Body of pancreas (tissue), 4 donors: ENCODE measurements at regions not wholly inside any gene's neighbourhood (a gene's known extent, or its start where the extent isn't known, plus 50 kb on each side); places are given as distances from the start of the nearest gene placed in this dataset.
"Not testable (repeated sequence)": the region's sequence is repeated elsewhere in the genome, so short reads cannot be mapped to it uniquely, and the experiment has no call there.

Experiments
- ATAC-seq: fragments of 150-250 bp; one replicate; pipeline ENCODE4 v1.9.1; 2016
- DNase-seq, 4 donors: peaks; one replicate each; pipeline ENCODE4 v3.0.0-alpha.2; 2019
- H3K27ac ChIP-seq, 4 donors: fragments of 200-600 bp; sonication (generic); 1 replicate in 3 of 4; 2 replicates in 1 of 4; pipeline versions ENCODE4 v1.5.1 to v1.6.1; 2016 to 2019; ENCODE audit warnings: mild to moderate bottlenecking in 1 of 4, mixed read lengths in 1 of 4, moderate library complexity in 1 of 4
- H3K27me3 ChIP-seq, 2 donors: fragments of 200-600 bp; sonication (generic); one replicate each; pipeline ENCODE4 v1.6.0; 2016; ENCODE audit warnings: mild to moderate bottlenecking in 1 of 2
- H3K36me3 ChIP-seq, 2 donors: fragments of 200-600 bp; sonication (generic); replicated peaks in 1 of 2; 2 replicates each; pipeline ENCODE4 v1.5.1; 2016; ENCODE audit warnings: low read depth in 2 of 2; ENCODE audit not compliant: insufficient read depth in 1 of 2
- H3K4me1 ChIP-seq: fragments of 200-600 bp; sonication (generic); one replicate; pipeline ENCODE4 v1.6.0; 2016
- H3K4me3 ChIP-seq, 2 donors: fragments of 200-600 bp; sonication (generic); 1 replicate in 1 of 2; 2 replicates in 1 of 2; pipeline ENCODE4 v1.5.1; 2016 to 2019
- H3K9me3 ChIP-seq, 3 donors: fragments of 200-600 bp; sonication (generic); 1 replicate in 2 of 3; 2 replicates in 1 of 3; pipeline ENCODE4 v1.5.1; 2016
- CTCF ChIP-seq, 7 experiments: fragments of 450-650 bp in 4 of 7; fragments of 200-600 bp in 3 of 7; sonication (generic) in 3 of 7; IDR thresholded peaks; one replicate each; pipeline ENCODE4 v1.5.1; 2016 to 2019; ENCODE audit warnings: antibody characterized with exemption in 7 of 7
- POLR2A ChIP-seq, 3 donors: fragments of 450-650 bp; IDR thresholded peaks; one replicate each; pipeline ENCODE4 v1.6.1; 2016; ENCODE audit warnings: antibody characterized with exemption in 3 of 3, mild to moderate bottlenecking in 2 of 3
- WGBS, 2 donors: methylation state at CpG; one replicate each; pipeline ENCODE4 v1.1.5; 2017; 5-methylcytosine and 5-hydroxymethylcytosine counted together
- intact Hi-C: fragments of 100-400 bp; cut with DNase I; formaldehyde crosslinking; loops from one replicate; pipeline ENCODE4 v1.15.1; 2023

GRCh38 chr5:105872569-105873270 is 1798.0 kb downstream of the EFNA5 start:
- WGBS, 2 donors = 27 to 33% methylated on average over 15 of the region's 15 CpGs
- Histone ChIP-seq H3K4me3 (no peak overlapping the region), H3K9me3 (no peaks in the 10 kb centered on the region), H3K27me3 (no peaks in the 10 kb centered on the region), H3K36me3 (no peaks in the 10 kb centered on the region), H3K4me1 (no peaks in the 10 kb centered on the region), H3K27ac (peak overlapping the region in 2 of 4 donors; percentile 11 to 13)
- intact Hi-C loops = no loop called here
- ATAC-seq (peak; percentile 60), DNase-seq (peak in 1 of 4 donors; percentile 11)
- TF ChIP-seq CTCF (IDR thresholded peaks at IDR 0.05) (no peak), POLR2A (IDR thresholded peaks at IDR 0.05) (no peak)

GRCh38 chr5:105868038-105868780 is 1802.5 kb downstream of the EFNA5 start:
- H3K4me3 ChIP-seq = no peak overlapping the region
- no peaks in the 10 kb centered on the region for H3K4me1 ChIP-seq
- peaks cover 0 to 6% (median 0%) of the 10 kb centered on the region in 3 donors for H3K9me3 ChIP-seq
- no peak overlapping the region for H3K27ac ChIP-seq
- intact Hi-C loops = no loop called here
- H3K27me3 ChIP-seq = no peaks in the 10 kb centered on the region
- 91 to 92% methylated on average over 1 of the region's 1 CpG for WGBS, 2 donors
- ATAC-seq = no peak
- DNase-seq = peak in 3 of 4 donors; percentile 7 to 48 (median 15)
- no peaks in the 10 kb centered on the region for H3K36me3 ChIP-seq
- TF ChIP-seq POLR2A (IDR thresholded peaks at IDR 0.05) = no peak
- TF ChIP-seq CTCF (IDR thresholded peaks at IDR 0.05) = no peak

DNA sequence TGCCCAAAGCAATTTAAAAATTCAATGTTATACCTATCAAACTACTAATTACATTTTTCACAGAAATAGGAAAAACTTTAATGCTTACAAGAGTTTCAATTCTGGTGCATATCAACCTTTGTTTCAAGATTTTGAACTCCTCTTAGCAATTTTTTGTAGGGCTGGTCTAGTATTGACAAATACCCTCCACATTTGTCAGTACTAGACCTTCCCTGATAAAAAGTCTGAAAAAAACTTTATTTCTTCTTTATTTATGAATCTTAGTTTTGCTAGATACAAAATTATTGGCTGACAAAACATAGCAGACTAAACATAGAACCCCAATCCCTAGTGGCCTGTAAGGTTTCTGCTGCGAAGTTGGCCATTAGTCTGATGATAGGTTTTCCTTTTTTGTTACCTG is 1804.9 kb downstream of the EFNA5 start:
- Histone ChIP-seq H3K4me1 (no peaks in the 10 kb centered on the region), H3K4me3 (no peak overlapping the region), H3K9me3 (peaks cover 0 to 6% (median 0%) of the 10 kb centered on the region in 3 donors), H3K27me3 (no peaks in the 10 kb centered on the region), H3K27ac (no peak overlapping the region), H3K36me3 (no peaks in the 10 kb centered on the region)
- no peak for TF ChIP-seq CTCF (IDR thresholded peaks at IDR 0.05)
- TF ChIP-seq POLR2A (IDR thresholded peaks at IDR 0.05) = no peak
- 76 to 94% methylated on average over 1 of the region's 1 CpG for WGBS, 2 donors
- ATAC-seq (no peak), DNase-seq (no peak)
- intact Hi-C loops = no loop called here

GRCh38 chr5:105859350-105859749 is 1811.4 kb downstream of the EFNA5 start:
- intact Hi-C loops, ATAC-seq, H3K27me3 ChIP-seq, H3K9me3 ChIP-seq, H3K27ac ChIP-seq, H3K36me3 ChIP-seq, DNase-seq, H3K4me1 ChIP-seq, H3K4me3 ChIP-seq: not testable (repeated sequence)
- 94 to 97% methylated on average over 18 to 33 of the region's 33 CpGs for WGBS, 2 donors

GRCh38 chr5:105849701-105850100 is 1821.0 kb downstream of the EFNA5 start:
- no peak overlapping the region for H3K4me3 ChIP-seq
- H3K4me1 ChIP-seq = no peaks in the 10 kb centered on the region
- ATAC-seq (no peak), DNase-seq (no peak)
- intact Hi-C loops = no loop called here
- no peak overlapping the region for H3K27ac ChIP-seq
- no peak for TF ChIP-seq CTCF (IDR thresholded peaks at IDR 0.05)
- TF ChIP-seq POLR2A (IDR thresholded peaks at IDR 0.05) = no peak
- no peaks in the 10 kb centered on the region for H3K27me3 ChIP-seq
- WGBS, 2 donors = 37 to 56% methylated on average over 1 of the region's 1 CpG
- no peaks in the 10 kb centered on the region for H3K9me3 ChIP-seq
- no peaks in the 10 kb centered on the region for H3K36me3 ChIP-seq
